Keratinocyte (primary cell): ENCODE measurements at regions not wholly inside any gene's neighbourhood (a gene's known extent, or its start where the extent isn't known, plus 50 kb on each side); places are given as distances from the start of the nearest gene placed in this dataset.

ENCODE experiments used
- DNase-seq: peaks from one replicate; pipeline ENCODE4 v3.0.0-alpha.2; 2011; ENCODE audit warnings: low read depth, missing footprints, low spot score
- FAIRE-seq: peaks from 2 replicates; lab custom pipeline; 2011; peaks lifted over from hg19 to GRCh38; lab: Jason Lieb, UNC
- H2AFZ ChIP-seq: 2 replicates; pipeline ENCODE4 v1.6.0; 2012; ENCODE audit warnings: low read length, control low read depth, inconsistent platforms; ENCODE audit not compliant: control insufficient read depth
- H3K27ac ChIP-seq: 2 replicates; pipeline ENCODE4 v1.5.1; 2011; ENCODE audit warnings: low read length; ENCODE audit not compliant: control insufficient read depth, insufficient read depth
- H3K27me3 ChIP-seq: 3 replicates; pipeline ENCODE4 v1.6.0; 2011; ENCODE audit warnings: low read length; ENCODE audit not compliant: control insufficient read depth, insufficient read depth; ENCODE audit errors: extremely low read depth
- H3K36me3 ChIP-seq, 2 experiments: 2 replicates in 1 of 2; 3 replicates in 1 of 2; pipeline ENCODE4 v1.5.1; 2011; ENCODE audit warnings: low read length in 2 of 2, mild to moderate bottlenecking in 1 of 2; ENCODE audit not compliant: control insufficient read depth in 2 of 2, insufficient read depth in 2 of 2; ENCODE audit errors: extremely low read depth in 1 of 2
- H3K4me1 ChIP-seq: 3 replicates; pipeline ENCODE4 v1.5.1; 2011; ENCODE audit warnings: low read length; ENCODE audit not compliant: control insufficient read depth, insufficient read depth; ENCODE audit errors: extremely low read depth
- H3K4me2 ChIP-seq: 3 replicates; pipeline ENCODE4 v1.6.0; 2011; ENCODE audit warnings: low read depth, low read length; ENCODE audit not compliant: control insufficient read depth, insufficient read depth; ENCODE audit errors: extremely low read depth
- H3K4me3 ChIP-seq, 3 experiments: fragments of 200-600 bp in 1 of 3; sonication (generic) in 1 of 3; 2 replicates in 2 of 3; 3 replicates in 1 of 3; pipeline ENCODE4 v1.5.1; 2011 to 2016; ENCODE audit warnings: low read length in 3 of 3, mild to moderate bottlenecking in 3 of 3, control low read depth in 2 of 3, inconsistent platforms in 1 of 3, low read depth in 1 of 3, mixed read lengths in 1 of 3, mixed run types in 1 of 3, moderate library complexity in 1 of 3; ENCODE audit not compliant: control insufficient read depth in 2 of 3, insufficient read depth in 2 of 3; ENCODE audit errors: extremely low read depth in 1 of 3
- H3K79me2 ChIP-seq: 2 replicates; pipeline ENCODE4 v1.6.0; 2012; ENCODE audit warnings: low read length; ENCODE audit not compliant: control insufficient read depth, insufficient read depth
- H3K9ac ChIP-seq: 3 replicates; pipeline ENCODE4 v1.6.0; 2011; ENCODE audit warnings: low read length; ENCODE audit not compliant: control insufficient read depth, insufficient read depth; ENCODE audit errors: extremely low read depth
- H3K9me1 ChIP-seq: 3 replicates; pipeline ENCODE4 v1.6.0; 2011; ENCODE audit warnings: low read length; ENCODE audit not compliant: control insufficient read depth, insufficient read depth; ENCODE audit errors: extremely low read depth
- H3K9me3 ChIP-seq: 2 replicates; pipeline ENCODE4 v1.5.1; 2012; ENCODE audit warnings: low read depth, low read length; ENCODE audit not compliant: control insufficient read depth
- H4K20me1 ChIP-seq: 3 replicates; pipeline ENCODE4 v1.6.0; 2011; ENCODE audit warnings: low read length; ENCODE audit not compliant: control insufficient read depth, insufficient read depth; ENCODE audit errors: extremely low read depth
- CTCF ChIP-seq, 3 experiments: IDR thresholded peaks in 1 of 3; conservative IDR thresholded peaks in 1 of 3; optimal IDR thresholded peaks in 1 of 3; 2 replicates in 2 of 3; 3 replicates in 1 of 3; pipeline versions ENCODE3 to v1.5.1; 2011; ENCODE audit warnings: low read length in 3 of 3, mild to moderate bottlenecking in 3 of 3, moderate library complexity in 2 of 3, control low read depth in 1 of 3, inconsistent platforms in 1 of 3; ENCODE audit not compliant: insufficient read depth in 2 of 3; ENCODE audit errors: extremely low read depth in 1 of 3
- EZH2 ChIP-seq: IDR thresholded peaks from one replicate; pipeline ENCODE4 v1.6.1; 2012; ENCODE audit warnings: inconsistent platforms, mild to moderate bottlenecking, low read length, moderate library complexity
- dilution Hi-C: fragments of 300-500 bp; cut with MboI; formaldehyde crosslinking; loops from one replicate; pipeline ENCODE4 v1.7.0; 2020; ENCODE audit warnings: low sequenced_read_pairs; ENCODE audit not compliant: extremely low pct_ligation_motif_present

- Histone ChIP-seq H4K20me1 (no peaks in the 10 kb centered on the region), H3K9me1 (no peaks in the 10 kb centered on the region), H3K27ac (no peak overlapping the region), H3K27me3 (no peaks in the 10 kb centered on the region), H3K36me3 (no peaks in the 10 kb centered on the region), H3K9ac (no peak overlapping the region), H3K4me2 (no peak overlapping the region), H3K9me3 (no peaks in the 10 kb centered on the region), H3K4me1 (no peaks in the 10 kb centered on the region), H3K4me3 (no peak overlapping the region), H3K79me2 (no peaks in the 10 kb centered on the region), H2AFZ (no peak overlapping the region)
- FAIRE-seq (no peak), DNase-seq (no peak)
- TF ChIP-seq CTCF (optimal IDR thresholded peaks at IDR 0.05 in 1 of 3, IDR thresholded peaks at IDR 0.05 in 1 of 3, conservative IDR thresholded peaks at IDR 0.05 in 1 of 3; ENCODE audit: extremely low read depth in 1 of 3, insufficient read depth in 2 of 3, low read length in 3 of 3) (no peak), EZH2 (no peak)
- dilution Hi-C loops, result no loop called here
Measured at GRCh38 chr5:89380635-89381034, 497.7 kb upstream of the MEF2C start.

- Histone ChIP-seq H3K36me3 (no peaks in the 10 kb centered on the region), H3K9me3 (no peaks in the 10 kb centered on the region), H3K4me2 (no peak overlapping the region), H3K4me1 (no peaks in the 10 kb centered on the region), H3K27ac (no peak overlapping the region), H3K9ac (no peak overlapping the region), H4K20me1 (no peaks in the 10 kb centered on the region), H3K4me3 (no peak overlapping the region), H3K27me3 (no peaks in the 10 kb centered on the region), H3K79me2 (no peaks in the 10 kb centered on the region), H2AFZ (no peak overlapping the region), H3K9me1 (no peaks in the 10 kb centered on the region)
- TF ChIP-seq CTCF (optimal IDR thresholded peaks at IDR 0.05 in 1 of 3, IDR thresholded peaks at IDR 0.05 in 1 of 3, conservative IDR thresholded peaks at IDR 0.05 in 1 of 3; ENCODE audit: extremely low read depth in 1 of 3, insufficient read depth in 2 of 3, low read length in 3 of 3), result no peak
- FAIRE-seq (no peak), DNase-seq (no peak)
- dilution Hi-C loops, result no loop called here
Measured at GRCh38 chr5:89377767-89378455, 494.9 kb upstream of the MEF2C start.
